ENCODE measurements at regions not wholly inside any gene's neighbourhood (a gene's known extent, or its start where the extent isn't known, plus 50 kb on each side); places are given as distances from the start of the nearest gene placed in this dataset.
"Not testable (repeated sequence)": the region's sequence is repeated elsewhere in the genome, so short reads cannot be mapped to it uniquely, and the experiment has no call there.

DNA sequence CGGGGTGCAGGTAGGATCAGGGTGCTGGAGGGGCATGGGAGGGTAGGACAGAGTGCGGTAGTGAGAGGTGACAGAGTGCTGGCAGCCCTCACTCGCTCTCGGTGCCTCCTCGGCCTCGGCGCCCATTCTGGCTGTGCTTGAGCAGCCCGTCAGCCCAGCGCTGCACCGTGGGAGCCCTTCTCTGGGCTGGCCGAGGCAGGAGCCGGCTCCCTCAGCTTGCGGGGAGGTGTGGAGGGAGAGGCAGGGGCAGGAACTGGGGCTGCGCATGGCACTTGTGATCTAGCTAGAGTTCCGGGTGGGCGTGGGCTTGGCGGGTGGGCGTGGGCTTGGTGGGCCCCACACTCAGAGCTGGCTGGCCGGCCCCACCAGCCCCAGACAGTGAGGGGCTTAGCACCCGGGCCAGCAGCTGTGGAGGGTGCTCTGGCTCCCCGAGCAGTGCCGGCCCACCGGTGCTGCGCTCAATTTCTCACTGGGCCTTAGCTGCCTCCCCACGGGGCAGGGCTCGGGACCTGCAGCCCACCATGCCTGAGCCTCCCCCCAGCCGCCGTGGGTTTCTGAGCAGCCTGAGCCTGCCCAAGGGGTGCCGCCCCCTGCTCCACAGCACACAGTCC is 112.8 kb upstream of the DUSP22 start:
- DNase-seq (ENCODE audit: low read depth, low spot score), result no peak

DNA sequence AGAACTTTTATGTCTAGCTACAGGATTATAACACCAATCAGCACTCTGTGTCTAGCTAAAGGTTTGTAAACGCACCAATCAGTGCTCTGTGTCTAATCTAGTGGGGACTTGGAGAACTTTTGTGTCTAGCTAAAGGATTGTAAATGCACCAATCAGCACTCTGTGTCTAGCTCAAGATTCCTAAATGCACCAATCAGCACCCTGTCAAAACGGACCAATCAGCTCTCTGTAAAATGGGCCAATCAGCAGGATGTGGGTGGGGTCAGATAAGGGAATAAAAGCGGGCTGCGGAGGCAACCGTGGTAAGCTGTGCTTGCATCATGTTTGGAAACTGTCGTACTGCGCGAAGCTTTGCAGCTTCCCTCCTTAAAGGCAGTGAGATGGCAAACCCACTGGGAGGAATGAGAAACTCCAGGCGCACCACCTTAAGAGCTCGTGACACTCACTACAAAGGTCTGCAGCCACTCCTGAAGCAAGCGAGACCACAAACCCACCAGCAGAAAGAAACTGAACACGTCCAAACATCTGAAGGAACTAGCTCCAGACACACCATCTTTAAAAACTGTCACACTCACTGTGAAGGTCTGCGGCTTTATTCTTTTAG is 112.1 kb upstream of the DUSP22 start:
- not testable (repeated sequence) for H3K27ac ChIP-seq; DNase-seq (ENCODE audit: low read depth, low spot score)

More for the DNA sequence above, 112.8 kb upstream of the DUSP22 start:
- H3K27ac ChIP-seq, result no peak overlapping the region

DNA sequence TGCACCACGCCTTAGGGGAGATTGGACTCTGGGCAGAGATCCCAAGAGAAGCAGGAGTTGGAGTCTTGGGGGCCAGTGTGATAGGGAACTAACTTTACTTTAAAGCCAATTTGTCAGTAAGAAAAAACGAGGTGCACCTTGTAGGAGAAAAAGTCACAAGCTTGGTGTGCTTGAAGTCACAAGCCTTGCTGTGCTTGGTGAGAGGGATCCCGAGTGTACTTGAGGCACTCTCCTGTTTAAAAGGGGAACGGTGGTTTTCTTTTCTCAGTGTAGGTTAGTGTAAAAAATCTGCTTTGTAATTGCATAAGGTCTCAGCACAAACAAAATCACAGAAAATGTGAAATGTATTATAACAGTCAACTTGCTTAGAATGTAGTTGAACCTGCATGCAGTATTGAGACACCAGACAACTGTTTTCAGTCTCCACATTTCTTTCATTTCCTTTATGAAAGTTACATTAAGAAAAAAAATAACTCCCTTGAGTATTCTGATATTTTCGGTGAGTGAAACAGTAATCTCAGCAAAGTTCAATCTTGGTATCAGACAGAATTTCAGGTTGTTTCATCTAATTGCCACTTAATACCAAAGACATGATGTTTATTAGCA is 111.1 kb upstream of the DUSP22 start:
- H3K27ac ChIP-seq, result no peak overlapping the region
- no peak for DNase-seq (ENCODE audit: low read depth, low spot score)

DNA sequence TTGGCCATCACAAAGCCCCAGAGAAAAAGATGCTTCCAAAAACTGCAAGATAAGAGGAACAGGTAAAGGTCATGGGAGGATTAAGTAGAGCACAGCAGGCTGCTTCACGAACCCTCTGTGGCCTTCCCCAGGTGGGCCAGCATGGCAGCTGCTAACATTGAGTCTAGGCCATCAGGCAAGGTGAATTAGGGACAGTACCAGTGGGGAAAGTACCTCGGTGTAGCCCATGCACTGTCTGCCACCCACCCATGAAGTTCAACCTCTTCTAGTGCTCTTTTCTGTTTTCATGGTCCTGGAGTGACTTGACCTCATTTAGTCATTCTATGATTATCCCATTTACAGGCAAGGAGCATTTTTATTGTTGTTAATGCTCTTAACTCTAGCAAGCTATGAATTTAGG is 108.6 kb upstream of the DUSP22 start:
- no peak overlapping the region for H3K27ac ChIP-seq
- no peak for DNase-seq (ENCODE audit: low read depth, low spot score)

DNA sequence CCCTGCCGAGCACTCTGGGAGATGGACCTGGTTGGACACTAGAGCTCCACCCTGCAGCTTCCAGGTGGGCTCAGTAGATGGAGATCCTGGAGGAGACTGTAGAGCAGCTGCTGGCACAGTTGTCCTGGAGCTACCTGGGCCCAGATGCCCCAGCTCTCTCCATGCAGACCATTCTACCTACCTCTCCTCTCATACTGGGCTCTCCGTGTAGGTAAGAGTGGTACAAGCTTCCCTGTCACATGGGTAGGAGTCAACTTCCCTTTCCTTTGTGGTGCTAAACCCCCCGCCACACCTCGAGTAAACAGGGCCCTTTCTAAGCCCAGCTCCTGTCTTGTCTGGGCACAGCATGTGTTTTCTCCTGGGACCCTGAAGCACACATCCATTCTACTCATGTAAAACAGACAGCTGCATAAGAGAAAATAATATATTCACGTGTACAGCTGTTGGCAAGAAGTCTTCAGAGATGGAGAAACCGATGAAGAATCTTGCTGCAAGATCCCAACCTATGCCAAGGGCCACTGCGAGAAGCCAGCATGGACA is 108.1 kb upstream of the DUSP22 start:
- H3K27ac ChIP-seq, result no peak overlapping the region
- DNase-seq (ENCODE audit: low read depth, low spot score), result no peak

DNA sequence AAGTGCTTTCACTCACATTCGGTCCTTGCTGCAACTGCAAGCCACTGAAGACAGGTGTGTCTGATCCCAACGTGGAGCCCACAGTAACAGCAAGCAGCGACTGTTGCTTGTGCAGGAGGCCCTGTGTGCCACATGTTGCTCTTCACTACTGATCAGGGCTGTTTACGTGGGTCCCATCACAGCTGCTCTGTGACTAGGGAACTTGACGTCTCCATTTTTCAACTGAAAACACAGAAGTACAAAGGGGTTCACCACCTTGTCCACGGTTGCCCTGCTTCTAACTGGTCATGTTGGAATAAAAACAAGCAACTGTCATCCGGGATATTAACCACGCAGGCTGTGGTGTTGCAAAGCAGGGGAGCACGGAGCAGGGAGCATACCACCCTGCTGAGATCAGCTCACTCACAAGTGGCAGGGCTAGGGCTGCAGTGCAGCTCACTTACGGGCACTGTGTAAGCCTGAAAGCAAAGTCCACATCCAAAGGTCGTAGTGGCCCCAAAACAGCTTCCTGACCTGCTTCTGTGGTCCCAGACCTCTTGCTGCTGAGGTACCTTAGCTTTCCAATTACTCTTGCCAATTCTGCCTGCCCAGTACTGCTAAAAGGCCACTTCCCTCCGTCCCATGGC is 105.8 kb upstream of the DUSP22 start:
- H3K27ac ChIP-seq, result no peak overlapping the region
- DNase-seq (ENCODE audit: low read depth, low spot score), result no peak

DNA sequence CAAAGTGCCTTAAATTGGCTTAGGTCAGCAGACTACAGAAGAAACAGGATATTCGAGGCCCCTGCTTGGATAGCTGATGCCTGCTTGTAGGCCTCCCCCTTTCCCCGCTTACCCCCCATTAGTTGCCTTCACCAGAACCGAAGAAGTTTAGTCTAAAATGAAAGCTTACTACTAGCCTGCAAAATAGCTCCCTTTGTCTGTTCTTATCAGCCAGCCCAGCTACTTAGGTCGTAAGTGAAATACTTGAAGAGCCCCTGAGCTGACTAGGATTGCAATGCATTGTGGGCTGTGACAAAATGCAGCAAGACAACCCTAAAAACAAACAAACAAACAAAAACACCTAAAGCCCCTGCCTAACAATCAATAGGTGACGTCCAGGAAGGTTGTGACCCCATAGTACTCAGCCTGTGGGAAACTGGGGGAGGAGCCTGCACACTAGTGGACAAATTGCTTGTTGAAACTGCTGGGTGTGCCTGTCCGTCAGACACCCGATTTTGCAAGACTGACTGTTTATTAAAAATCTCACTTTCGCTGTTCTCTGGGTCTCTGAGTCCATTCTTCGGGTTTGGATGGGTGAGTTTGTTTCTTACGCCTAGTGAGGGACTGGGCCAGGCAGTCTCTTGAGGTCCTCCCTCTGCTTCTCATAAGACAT is 105.0 kb upstream of the DUSP22 start:
- no peak overlapping the region for H3K27ac ChIP-seq
- DNase-seq (ENCODE audit: low read depth, low spot score), result no peak

DNA sequence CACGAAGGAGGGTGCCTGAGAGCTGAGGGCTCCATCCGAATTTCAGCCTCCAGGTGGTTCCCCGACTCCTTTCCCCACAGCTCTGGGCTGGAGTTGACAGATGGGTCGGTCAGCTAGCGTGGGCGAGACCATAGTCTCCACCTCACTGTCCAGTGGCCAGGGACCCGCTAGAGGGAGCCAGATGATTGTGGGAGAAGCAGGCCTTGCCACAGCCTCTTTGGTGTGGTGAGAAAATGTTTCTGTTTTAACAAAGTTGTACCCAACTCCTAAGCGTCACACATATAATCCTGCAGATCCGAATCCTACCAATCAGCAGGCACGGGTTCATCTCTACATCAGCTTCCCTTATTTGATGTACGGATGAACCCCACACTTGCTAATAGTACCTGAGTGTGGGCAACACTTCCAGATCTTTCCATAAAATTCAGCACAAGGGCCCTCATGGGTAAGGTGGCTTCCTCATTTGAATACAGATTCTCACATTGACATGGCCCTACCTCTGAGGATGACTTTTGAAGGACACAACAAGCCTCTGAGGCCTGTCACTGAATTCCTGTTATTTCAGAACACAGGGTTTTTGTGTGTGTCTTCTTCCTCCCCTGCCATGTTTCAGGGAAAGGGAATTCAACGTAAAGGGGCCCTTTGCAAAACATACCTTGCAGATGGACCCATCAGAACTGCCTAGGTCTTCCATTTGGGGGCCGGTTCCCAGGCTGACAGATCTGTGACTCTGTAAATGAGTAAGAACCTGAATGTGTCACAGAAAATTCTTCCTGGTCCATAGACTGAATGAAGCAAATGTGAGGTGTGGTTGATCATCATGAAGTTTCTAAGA is 103.2 kb upstream of the DUSP22 start:
- DNase-seq (ENCODE audit: low read depth, low spot score), result peak; percentile 10
- no peak overlapping the region for H3K27ac ChIP-seq

DNA sequence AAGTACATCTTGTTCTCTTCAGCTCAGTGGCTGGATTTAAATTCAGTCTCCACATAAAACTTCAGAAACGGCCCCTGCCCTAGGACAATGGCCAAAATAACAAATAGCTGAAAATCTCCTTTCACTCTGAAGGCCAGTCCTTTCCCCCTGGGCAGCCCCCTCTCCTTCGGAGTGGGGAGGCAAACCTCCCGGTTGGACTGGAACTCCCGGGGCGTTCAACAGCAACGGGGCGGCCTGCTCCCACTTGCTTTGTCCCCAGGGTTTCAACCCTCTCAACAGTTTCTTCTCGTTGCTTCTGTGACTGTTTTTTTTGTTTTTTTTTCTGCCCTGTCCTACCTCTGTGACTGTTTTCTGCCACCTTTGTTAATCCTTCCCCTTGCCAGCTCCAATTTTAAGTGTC is 102.6 kb upstream of the DUSP22 start:
- DNase-seq (ENCODE audit: low read depth, low spot score), result no peak
- no peak overlapping the region for H3K27ac ChIP-seq

DNA sequence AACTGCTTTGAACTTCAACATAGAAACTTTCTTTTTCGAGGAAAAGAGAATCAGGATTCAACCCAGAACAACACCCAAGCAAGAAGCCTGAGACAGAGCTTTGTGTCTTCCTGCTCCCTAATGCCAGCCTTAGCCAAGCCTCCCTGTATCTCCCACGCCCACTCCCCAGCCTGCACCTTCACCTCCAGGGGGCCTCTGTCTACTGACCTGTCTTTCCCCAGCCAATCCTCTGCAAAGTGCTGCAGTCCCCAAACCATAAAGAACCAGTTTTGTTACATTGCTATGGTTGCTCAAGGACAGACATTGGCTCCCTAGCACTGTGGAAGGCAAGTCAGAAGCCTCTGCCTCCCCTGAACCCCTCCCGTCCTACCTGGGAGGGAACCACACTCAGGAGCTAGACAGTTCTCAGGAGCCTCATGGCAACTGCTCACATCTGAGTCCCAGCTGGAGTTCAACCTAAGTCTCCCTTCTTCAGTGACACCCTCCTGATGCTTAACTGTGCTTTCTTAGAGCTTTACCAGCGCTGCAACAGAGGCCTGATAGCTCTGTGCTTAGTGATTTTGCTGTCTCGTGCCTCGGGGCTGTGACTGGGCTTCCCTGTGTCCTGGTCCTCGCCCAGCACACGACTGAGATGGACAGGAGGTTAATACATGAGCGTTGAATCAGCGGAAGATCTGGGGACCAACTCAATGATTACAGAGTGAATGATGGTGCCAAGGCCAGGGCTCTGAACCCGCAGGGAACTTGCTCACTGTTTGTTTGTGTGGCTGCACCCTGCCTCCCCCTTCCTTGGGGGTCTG is 101.5 kb upstream of the DUSP22 start:
- no peak overlapping the region for H3K27ac ChIP-seq
- DNase-seq (ENCODE audit: low read depth, low spot score), result no peak

DNA sequence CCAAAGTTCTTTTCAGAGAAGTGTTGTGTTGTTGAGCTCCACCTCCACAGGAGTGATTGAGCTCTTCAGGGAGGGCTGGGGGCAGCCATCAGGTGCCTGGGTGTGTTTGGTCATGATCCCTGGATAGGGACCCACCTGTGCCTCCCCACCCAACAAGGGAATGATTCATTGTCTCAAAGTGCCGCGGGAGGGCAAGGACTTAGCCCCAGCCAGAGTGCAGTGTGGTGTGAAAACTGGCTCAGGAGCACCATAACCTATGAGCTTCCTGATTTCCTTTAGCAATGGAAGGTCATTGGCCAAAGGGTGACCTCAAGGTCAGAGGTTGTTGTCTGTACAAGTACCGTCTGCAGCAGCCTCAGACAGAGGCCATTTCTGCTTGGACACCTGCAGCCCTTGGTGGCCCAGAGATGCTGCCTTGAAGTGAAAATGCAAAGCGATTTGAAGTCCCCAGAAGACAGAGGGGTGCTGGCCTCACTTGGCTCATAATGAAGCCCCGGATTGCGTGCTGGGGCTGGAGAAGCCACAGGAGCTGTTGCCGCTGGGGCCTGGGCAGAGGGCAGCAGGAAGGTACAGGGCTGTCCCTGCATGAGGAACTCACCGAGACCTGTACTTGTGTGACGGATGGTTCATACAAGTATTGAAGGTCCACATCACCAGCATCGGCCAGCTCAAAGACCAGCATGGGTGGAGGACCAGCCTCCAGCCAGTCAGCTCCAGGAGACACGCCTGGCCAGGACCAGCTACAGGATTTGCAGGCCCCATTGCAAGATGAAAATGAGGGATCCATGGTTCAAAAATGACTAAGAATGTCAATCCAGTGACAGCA is 100.6 kb upstream of the DUSP22 start:
- DNase-seq (ENCODE audit: low read depth, low spot score), result no peak
- no peak overlapping the region for H3K27ac ChIP-seq

DNA sequence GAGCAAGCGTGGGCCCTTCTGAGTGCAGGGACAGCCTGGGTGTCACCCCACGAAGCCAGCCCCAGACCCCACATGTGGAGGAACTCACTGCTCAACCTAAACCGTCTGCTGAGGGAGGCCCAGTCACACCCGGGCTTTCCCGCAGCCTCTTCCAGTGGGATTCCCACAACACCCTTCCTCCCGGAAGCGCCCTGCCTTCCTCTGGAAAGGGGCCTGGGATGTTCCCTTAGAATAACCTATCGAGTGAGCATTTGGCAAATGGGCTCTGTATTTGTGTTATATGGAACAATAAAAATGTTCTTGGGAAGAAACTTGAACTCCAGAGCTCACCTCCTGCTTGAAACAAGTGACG is 100.0 kb upstream of the DUSP22 start:
- no peak for DNase-seq (ENCODE audit: low read depth, low spot score)
- no peak overlapping the region for H3K27ac ChIP-seq

DNA sequence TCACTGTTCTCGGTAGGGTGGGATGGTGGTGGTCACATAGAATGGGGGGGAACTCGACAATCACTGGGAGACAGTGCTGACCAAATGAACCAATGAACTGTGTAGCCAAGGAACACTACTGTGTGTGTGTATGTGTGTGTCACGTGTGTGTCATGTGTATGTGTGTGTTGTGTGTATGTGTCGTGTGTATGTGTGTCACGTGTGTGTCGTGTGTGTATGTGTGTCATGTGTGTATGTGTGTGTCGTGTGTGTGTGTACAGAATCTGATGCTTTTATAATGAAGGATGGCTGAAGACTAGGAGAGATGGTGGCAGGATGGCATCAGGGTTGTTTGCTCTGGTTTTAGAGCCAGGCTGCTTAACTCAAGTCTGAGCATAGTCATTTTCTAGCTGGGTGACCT is 99.1 kb upstream of the DUSP22 start:
- DNase-seq (ENCODE audit: low read depth, low spot score), result no peak
- no peak overlapping the region for H3K27ac ChIP-seq

DNA sequence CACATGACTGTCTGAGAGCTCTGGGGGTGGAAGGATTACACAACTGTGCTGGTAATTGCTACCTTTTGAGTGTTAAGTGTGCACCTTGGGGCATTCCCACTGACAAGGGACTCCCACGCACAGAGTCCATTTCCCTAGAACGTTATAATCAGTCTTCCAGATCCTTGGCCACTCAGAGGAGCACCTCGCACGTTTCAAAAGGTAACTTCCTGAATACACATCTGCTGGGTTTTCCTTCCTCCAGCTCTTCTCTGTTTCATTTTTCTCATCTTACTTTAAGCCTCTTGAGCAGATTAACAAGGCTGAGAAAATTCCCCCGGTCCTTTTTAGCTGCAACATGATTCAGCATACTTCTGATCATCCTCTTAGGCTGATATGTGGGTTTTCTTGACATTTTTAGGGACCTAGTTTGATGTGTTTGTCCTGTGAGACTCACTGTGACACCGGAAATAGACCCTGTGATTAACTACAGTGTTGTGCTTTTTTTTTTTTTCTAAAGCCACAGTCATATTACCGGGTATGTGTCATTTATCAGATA is 98.4 kb upstream of the DUSP22 start:
- DNase-seq (ENCODE audit: low read depth, low spot score), result no peak
- H3K27ac ChIP-seq, result no peak overlapping the region

DNA sequence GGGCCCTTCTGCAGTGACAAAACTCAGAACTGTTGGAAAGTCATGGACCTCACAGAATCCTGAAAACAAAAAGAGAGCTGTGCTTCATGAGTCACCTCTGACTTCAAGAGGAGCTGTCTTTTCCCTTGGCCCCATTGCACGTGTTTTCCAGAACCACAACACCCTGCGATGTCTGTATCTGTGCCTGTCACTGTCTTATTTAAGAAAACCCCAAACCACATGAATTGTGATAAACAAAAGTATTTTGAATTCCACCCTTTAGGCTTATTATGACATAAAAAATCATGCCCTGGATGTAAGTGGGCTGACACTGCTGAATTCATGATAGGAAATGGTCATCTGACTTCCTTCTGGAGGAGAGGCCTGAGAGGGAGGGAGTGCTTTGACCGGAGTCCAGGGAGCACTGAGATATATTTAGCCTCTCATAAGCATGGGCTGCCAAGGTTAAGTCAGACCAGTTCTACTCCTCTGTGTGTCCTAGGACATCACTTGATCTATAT is 96.4 kb upstream of the DUSP22 start:
- no peak overlapping the region for H3K27ac ChIP-seq
- no peak for DNase-seq (ENCODE audit: low read depth, low spot score)

DNA sequence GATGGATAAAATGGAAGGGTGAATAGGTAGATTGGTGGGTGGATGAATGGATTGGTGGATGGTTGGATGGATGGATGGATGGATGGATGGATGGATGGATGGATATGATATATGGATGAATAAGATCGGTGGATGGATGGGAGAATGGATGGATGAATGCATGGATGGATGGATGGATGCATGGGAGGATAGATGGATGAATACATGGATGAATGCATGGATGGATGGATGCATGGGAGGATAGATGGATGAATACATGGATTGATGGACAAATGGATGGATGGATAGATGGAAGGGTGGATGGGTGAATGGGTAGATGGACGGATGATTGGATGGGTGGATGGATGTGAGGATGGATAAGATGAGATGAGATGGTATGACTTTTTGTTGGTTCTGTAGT is 95.7 kb upstream of the DUSP22 start:
- DNase-seq (ENCODE audit: low read depth, low spot score), result no peak
- no peak overlapping the region for H3K27ac ChIP-seq

DNA sequence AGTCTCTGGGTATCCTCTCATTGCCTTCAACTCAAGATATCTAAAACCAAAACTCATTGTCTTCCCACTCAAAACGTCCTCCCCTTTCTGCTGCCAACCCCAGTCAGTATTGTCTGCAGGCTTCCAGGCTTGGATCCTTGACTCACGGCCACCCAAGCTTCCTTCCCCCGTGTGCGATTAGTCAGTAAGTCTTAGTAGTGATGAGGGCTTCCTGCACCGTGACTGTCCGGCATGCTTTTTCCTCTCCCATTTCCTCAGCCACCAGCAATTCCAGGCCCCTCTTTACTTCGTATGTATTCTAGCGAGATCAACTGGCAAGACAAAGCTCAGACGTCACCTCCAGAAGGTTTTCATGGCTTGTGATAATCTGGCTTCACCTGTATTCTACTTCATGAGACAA is 88.6 kb upstream of the DUSP22 start:
- DNase-seq (ENCODE audit: low read depth, low spot score), result no peak
- H3K27ac ChIP-seq, result no peak overlapping the region

DNA sequence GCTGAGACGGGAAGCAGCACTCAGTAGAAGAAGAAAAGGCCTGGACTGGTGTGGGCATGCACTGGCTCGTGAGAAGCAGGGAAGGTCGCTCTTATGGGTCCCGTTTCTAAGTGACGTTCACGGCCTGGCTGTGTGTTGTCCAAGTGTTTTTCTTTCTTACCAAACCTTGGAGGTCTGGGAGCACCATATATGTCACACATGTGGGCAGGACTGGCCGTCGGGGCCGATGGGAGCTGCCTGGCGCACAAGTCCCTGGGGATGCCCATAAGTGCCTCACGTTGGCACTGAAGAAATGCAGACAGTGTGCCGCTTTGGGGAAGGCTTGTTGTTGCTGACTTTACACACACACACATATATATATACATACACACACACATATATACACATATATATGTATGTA is 86.0 kb upstream of the DUSP22 start:
- no peak overlapping the region for H3K27ac ChIP-seq
- no peak for DNase-seq (ENCODE audit: low read depth, low spot score)
